ENCODE measurements at regions not wholly inside any gene's neighbourhood (a gene's known extent, or its start where the extent isn't known, plus 50 kb on each side); places are given as distances from the start of the nearest gene placed in this dataset.
A peak's percentile ranks its signal among the peaks of the same experiment; 100 is the strongest.

GRCh38 chr7:88363869-88364268 is 57.2 kb upstream of the STEAP4 start:
- H2AFZ ChIP-seq (ENCODE audit: low read length), result peak overlapping the region; percentile 9; the same call in 1 of the 2 replicates
- CTCF ChIA-PET (ENCODE audit: partially characterized antibody), result interaction anchor here (1.2 to 4.3 kb wide), 2 partner anchors 12 to 18 kb away, joined by 3 to 20 read pairs; no protein-coding TSS in a partner anchor
- WGBS, 2 experiments (ENCODE audit: extremely low coverage in 1 of 2, insufficient coverage in 1 of 2, insufficient read length in 1 of 2, insufficient replicate concordance in 2 of 2, low coverage in 1 of 2, low lambda C conversion rate in 2 of 2, missing lambda C conversion rate in 1 of 2), result 82% methylated on average over 2 of the region's 2 CpGs; no CpG with 5 or more reads in 1 of the 2 experiments

More at GRCh38 chr7:88363869-88364268, 57.2 kb upstream of the STEAP4 start:
- no peak overlapping the region for H2AK5ac ChIP-seq (ENCODE audit: low read depth, low read length)
- no peak overlapping the region for H2BK20ac ChIP-seq (ENCODE audit: low read length)
- H3K14ac ChIP-seq (ENCODE audit: insufficient read length), result no peak overlapping the region
- no peak overlapping the region for H3K27ac ChIP-seq (ENCODE audit: low read depth, low read length)
- no peak overlapping the region for H3K9ac ChIP-seq (replicated peaks in 1 of 4; ENCODE audit: extremely low read depth in 1 of 4, low read depth in 3 of 4, low read length in 3 of 4)
- POLR2A ChIA-PET (ENCODE audit: partially characterized antibody), result no interaction called here
- no peaks in the 10 kb centered on the region for H3K27me3 ChIP-seq (replicated peaks in 1 of 4; ENCODE audit: control insufficient read depth in 3 of 4, extremely low read depth in 1 of 4, insufficient read depth in 3 of 4, low read length in 3 of 4)
- H3K18ac ChIP-seq (ENCODE audit: extremely low read depth, low read length), result no peak overlapping the region
- DNase-seq (ENCODE audit: low read depth in 1 of 2, low spot score in 2 of 2) (no peak), FAIRE-seq (no peak)
- no peak overlapping the region for H4K5ac ChIP-seq (ENCODE audit: insufficient read length, low read depth, low read length)
- no peak overlapping the region for H4K8ac ChIP-seq (ENCODE audit: extremely low read depth, insufficient read depth, low read length)
- no peak overlapping the region for H2BK12ac ChIP-seq (ENCODE audit: low read depth, low read length)
- TF ChIP-seq TAF1 (IDR thresholded peaks at IDR 0.05; ENCODE audit: low read depth, low read length) (no peak), SAP30 (IDR thresholded peaks at IDR 0.05; ENCODE audit: insufficient read depth, insufficient replicate concordance, low read length) (no peak)
- H3K9me3 ChIP-seq (ENCODE audit: insufficient read depth in 2 of 2, low read depth in 1 of 2, low read length in 1 of 2), result no peaks in the 10 kb centered on the region
- no peak overlapping the region for H4K91ac ChIP-seq (replicated peaks; ENCODE audit: insufficient read length, low read length)
- H3K23me2 ChIP-seq (ENCODE audit: low read depth, low read length), result no peaks in the 10 kb centered on the region; the same call in 1 of the 2 replicates
- H3K4ac ChIP-seq (replicated peaks; ENCODE audit: insufficient read length, low read depth, low read length), result no peak overlapping the region
- no peak overlapping the region for H2BK120ac ChIP-seq (replicated peaks; ENCODE audit: low read depth, low read length)
- H3K79me2 ChIP-seq (ENCODE audit: control insufficient read depth in 1 of 2, insufficient read depth in 2 of 2, low read length in 2 of 2), result no peaks in the 10 kb centered on the region
- H4K20me1 ChIP-seq (replicated peaks in 1 of 2; ENCODE audit: control insufficient read depth in 1 of 2, insufficient read depth in 2 of 2, low read length in 2 of 2), result no peaks in the 10 kb centered on the region
- H3K36me3 ChIP-seq (ENCODE audit: control insufficient read depth in 2 of 4, insufficient read depth in 4 of 4, low read length in 3 of 4), result no peaks in the 10 kb centered on the region
- no peak overlapping the region for H2BK15ac ChIP-seq (ENCODE audit: low read length)
- H3K23ac ChIP-seq (ENCODE audit: insufficient read length), result no peak overlapping the region
- no peak overlapping the region for H3K4me2 ChIP-seq (ENCODE audit: insufficient read depth in 1 of 2, low read depth in 2 of 2, low read length in 2 of 2)
- H3K4me3 ChIP-seq (ENCODE audit: extremely low read depth in 1 of 4, insufficient read depth in 2 of 4, low read depth in 3 of 4, low read length in 4 of 4), result no peak overlapping the region
- H3K56ac ChIP-seq (replicated peaks; ENCODE audit: insufficient read length, low read depth, low read length), result no peak overlapping the region
- H2BK5ac ChIP-seq (ENCODE audit: low read depth, low read length), result no peak overlapping the region
- no peaks in the 10 kb centered on the region for H3K79me1 ChIP-seq (ENCODE audit: low read depth, low read length)
- H3K4me1 ChIP-seq (replicated peaks in 1 of 4; ENCODE audit: control insufficient read depth in 3 of 4, insufficient read depth in 4 of 4, low read length in 3 of 4), result peaks cover 0 to 3% (median 0%) of the 10 kb centered on the region in 4 experiments; a peak in 1 of 7 replicates
